GDM1 (cell line): ENCODE measurements at regions not wholly inside any gene's neighbourhood (a gene's known extent, or its start where the extent isn't known, plus 50 kb on each side); places are given as distances from the start of the nearest gene placed in this dataset.
A peak's percentile ranks its signal among the peaks of the same experiment; 100 is the strongest.
"Not testable (repeated sequence)": the region's sequence is repeated elsewhere in the genome, so short reads cannot be mapped to it uniquely, and the experiment has no call there.

Source experiments
- DNase-seq: peaks from one replicate; lab custom pipeline; 2025; lab: John Stamatoyannopoulos, UW

DNA sequence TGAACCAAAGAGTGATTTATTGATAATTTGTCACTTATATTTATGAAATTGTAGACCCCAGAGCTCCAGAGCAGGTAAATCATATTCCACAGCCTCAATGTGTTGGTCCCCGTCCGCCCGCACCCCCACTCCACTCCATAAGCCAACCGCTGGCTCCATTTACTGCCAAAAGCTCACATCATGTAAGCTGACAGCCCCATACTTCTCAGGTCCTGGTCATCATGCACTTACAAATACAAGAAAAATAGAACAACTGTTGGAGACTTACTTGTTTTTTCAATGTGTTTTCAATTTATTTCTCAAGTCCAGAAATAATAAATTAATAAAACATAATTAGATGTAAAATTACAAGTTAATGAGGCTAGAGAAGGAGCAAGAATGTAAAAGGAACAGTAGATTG lies 235.7 kb upstream of the HAND2 start:
- DNase-seq = no peak

DNA sequence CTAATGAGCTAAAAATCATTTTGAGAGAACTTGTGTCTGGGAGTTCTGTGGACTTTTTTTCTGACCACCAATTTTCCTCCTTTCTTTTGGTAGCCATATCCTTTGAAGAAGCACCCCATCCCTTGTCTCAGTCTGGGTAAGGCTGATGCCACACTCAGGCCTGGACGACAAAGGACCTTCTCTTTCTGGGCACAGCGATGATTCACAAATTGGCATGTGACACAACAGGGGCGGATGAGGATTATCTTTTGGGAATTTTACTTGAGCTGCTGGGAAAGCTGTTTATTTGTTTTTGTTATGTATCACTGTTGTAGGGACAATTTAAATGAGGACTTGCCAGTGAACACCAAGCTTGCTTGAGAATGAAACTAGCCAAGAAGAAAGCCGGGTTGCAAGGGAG lies 233.4 kb upstream of the HAND2 start:
- no peak for DNase-seq

DNA sequence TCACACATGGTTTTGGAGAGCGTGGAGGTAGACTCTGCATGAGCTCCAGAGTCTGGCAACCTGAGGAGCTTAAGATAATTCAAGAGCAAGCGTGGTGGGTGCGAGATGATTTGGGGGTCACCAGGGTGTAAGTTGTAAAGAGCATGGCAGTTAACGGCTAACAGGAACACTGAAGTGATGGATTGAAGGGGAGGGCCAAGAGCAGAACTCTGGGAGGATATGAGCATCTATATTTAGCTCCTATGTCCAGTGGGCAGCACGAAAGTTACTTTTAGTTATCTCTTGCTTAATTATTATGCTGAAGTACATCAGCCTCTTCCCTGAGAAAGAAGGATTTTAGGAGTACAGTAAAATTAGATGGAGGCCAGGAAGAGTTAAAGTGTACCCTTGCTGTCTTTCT lies 231.9 kb upstream of the HAND2 start:
- no peak for DNase-seq

GRCh38 chr4:173761236-173761635 lies 231.2 kb upstream of the HAND2 start:
- no peak for DNase-seq

DNA sequence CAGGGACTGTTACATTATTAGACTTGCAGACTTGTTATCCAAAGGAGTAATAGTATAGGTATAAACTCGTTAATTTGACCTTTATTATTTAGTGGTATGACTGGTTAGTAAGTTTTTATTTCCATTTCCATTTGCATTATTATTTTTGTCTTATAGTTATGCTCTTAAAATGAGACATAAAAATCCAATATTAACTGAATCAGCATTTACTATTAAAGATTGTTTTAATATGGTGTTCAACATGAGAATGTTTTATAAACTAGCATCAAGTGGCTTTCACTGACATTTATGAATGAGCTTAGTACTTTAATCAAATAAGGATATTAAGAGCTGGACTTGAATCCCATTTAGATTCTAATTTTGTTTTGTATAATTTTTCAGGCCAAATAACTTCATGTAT lies 228.1 kb upstream of the HAND2 start:
- no peak for DNase-seq

DNA sequence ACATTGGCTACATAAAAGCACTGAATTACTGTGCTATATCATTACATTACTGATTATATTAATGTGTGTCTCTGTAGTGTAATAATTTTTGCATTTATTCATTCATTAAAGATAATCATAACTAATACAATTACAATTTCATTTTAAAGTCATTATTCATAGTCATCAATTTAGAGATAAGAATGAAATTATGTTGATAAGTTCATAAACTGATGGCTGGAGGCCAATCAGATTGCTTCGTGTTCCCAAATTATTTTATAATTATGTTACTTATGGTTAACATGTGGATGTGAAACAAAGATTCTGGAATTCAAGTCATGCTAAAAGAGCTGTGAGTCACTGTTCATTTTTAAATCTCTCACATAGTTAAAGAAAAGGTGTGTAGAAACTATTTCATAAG lies 223.4 kb upstream of the HAND2 start:
- no peak for DNase-seq

DNA sequence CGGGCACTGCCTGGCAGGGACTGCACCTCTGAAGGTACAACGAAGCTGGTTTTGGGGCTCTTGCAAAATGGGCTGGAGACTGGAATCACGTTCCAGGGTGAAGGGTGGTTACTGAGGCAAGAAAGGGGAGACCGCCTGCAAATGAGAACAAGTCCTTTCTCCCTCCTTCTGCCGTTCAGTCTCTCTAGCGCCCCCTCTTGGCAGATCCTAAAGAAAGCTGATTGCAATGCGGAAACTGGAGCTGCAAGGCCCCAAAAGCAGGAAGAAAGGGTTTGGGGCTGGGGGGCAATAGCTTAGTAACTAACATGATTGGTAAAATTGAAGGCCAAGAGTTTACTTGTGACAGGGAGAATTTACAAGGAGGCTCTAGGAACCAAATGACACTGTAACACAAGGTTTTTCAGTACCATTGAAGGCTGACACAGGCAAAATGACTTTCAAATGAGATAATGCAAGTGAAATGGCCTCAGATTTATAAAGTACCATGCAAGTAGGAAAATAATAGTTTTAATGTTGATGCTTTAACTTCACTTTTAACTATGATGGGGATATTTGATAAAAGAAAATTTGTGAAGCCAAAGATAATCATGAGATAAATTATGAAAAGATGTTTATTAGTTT lies 222.7 kb upstream of the HAND2 start:
- peak; percentile 22 for DNase-seq

DNA sequence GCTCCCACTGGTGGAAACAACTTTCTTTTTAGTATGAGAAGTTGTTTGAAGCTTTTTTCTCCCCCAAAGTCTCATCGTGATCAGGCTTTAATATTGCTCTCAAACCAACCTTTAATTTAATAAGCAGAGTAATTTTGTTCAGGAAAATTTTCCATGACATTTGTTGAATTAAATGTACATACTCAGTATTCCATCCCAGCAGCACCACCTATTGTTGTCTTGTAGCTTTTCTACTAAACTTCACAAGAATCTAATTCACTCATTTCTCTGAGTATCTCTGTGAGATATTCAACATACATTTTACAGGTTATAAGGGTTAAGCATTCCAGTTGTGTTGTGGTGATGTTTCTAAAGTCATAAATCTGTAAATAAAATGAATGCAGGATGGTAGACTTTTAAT lies 218.3 kb upstream of the HAND2 start:
- DNase-seq = no peak

DNA sequence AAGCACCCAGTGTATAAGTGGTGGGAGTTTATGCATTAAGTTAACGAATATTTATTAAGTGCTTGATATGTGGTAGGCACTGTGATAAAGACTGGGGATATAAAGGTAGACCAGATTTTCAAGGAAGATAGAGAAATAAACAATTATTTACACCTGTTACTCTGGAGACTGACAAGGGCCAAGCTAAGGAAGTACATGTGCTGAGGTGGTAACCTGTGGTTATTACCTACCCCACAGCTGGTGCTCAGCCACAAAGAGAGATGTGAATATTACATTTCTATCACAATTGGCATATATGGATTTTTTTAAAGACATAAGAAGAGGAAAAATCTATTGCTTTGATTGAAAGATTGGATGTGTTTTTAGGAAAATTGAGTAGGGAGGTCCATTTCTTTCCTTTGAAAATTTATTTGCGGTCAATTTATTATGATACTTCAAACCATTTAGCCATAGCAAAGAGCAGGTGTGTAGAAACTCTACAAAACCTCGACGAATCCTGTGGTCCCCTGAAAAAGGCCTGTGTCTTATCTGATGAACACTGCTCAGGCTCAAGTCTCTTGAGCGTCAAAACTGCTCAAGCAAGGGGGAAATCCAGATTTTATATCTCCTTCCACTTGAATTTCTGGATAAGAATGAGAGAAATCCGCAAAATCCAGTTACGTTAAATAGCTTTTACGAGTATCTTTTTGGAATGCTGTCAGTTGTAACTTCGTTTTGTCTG lies 217.7 kb upstream of the HAND2 start:
- no peak for DNase-seq

DNA sequence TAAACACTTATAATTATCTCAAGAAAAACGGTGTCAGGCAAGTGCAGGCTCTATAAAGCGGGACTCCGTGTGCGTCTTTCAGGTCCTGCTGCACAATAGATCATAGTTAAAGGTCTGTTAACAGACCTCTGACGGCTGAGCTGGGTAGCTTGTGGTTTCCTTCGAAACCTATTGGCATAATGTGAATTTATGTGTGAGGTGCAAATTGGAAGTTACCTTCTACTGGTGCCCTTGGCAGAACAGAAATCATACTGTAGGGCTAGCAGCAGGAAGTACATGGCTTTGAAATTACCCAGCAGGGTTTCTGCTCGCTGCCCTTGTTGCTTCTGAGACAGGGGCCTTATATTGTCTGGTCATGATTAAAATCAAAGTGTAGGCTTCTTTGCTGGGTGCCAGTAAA lies 216.4 kb upstream of the HAND2 start:
- DNase-seq = no peak

GRCh38 chr4:173745765-173746164 lies 215.7 kb upstream of the HAND2 start:
- DNase-seq = no peak

GRCh38 chr4:173736840-173737239 lies 206.8 kb upstream of the HAND2 start:
- DNase-seq = no peak

- no peak for DNase-seq
Measured at GRCh38 chr4:173735585-173735984, 205.6 kb upstream of the HAND2 start.

DNA sequence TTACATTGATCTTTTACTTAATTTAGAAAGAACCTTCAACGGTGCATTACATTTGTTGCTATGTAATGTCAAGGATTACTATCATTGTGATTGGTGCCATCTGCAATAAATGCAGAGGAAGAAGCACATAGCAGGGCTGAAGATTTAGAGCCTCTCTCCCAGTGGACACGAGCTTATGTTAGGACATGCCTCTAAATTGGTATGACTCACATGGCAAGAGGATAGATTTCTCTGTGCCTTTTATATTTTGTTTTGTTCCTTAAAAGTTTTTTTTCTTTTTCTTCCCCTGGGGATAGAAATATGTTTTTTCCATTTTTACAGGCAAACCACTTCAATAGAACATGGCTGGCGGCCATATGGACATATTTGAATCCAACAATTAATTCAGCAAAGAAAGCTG lies 205.0 kb upstream of the HAND2 start:
- no peak for DNase-seq

GRCh38 chr4:173731257-173731656 lies 201.2 kb upstream of the HAND2 start:
- DNase-seq = no peak

- no peak for DNase-seq
Measured at GRCh38 chr4:173722075-173722474, 192.0 kb upstream of the HAND2 start.

GRCh38 chr4:173718504-173718903 lies 188.5 kb upstream of the HAND2 start:
- DNase-seq = not testable (repeated sequence)

GRCh38 chr4:173717581-173717980 lies 187.6 kb upstream of the HAND2 start:
- no peak for DNase-seq

GRCh38 chr4:173714456-173714855 lies 184.4 kb upstream of the HAND2 start:
- no peak for DNase-seq

DNA sequence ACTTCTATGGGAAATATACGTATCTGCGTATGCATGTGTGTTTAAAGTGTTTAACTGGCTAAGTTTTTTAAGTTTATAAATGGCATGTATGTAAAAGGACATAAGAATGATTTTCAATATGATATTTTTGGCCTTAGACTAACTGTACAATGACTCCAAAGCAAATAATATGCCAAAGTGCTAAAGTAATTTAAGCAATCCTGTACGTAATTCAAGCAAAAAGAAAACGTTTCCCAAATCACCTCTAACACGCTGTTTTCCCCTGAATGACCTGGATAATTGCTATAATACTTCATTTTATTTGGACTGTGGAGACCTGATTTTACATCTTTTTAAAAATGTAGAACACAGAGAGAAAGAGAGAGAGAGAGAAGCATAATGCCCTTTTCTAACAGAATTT lies 183.0 kb upstream of the HAND2 start:
- DNase-seq = no peak

DNA sequence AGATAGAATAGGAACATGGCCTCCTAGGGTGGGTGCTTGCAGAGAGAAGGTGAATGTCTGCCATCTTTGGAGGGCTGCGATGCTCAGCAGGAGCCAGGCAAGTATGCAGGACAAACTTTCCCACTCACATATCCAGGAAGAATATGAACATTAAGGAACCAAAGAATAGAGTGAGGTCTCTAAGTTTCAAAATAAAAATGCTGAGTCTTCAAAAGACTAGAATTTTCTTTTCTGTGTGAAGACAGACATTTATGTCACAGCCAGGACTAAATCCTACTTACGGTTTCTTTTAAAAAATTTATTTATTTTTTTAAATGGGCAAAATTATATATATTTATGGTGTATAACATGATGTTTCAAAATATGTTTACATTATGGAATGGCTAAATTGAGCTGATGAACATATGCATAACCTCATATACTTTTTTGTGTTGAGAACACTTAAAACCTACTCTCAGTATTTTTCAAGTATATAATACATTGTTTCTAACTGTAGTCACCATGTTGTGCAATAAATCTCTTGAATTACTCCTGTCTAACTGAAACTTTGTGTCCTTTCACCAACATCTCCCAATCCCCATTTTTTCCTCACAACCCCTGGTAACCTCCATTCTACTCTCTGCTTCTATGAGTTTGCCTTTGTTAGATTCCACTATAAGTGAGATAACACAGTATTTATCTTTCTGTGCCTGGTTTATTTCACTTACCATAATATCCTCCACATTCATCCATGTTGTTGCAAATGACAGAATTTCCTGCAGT lies 177.8 kb upstream of the HAND2 start:
- DNase-seq = no peak

- DNase-seq = no peak
Measured at GRCh38 chr4:173704201-173704600, 174.2 kb upstream of the HAND2 start.

DNA sequence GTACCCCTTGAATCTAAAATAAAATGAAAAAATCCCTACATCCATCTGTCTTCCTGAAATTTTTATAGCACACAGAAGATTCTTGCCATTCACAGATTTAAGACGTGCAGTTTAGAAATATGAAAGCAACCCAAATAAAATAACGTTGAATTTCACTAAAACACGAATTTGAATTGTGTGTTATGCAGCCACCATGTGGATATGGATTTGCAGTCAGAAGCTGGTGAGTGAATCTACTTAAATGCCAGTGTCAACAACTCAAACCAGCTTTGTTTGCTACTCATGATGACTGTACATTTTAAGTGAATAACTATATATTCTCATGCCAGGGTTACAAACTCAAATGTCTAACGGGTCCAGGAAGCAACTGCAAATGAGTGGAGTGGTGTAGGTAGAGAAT lies 173.0 kb upstream of the HAND2 start:
- no peak for DNase-seq
